ENCODE measurements at regions not wholly inside any gene's neighbourhood (a gene's known extent, or its start where the extent isn't known, plus 50 kb on each side); places are given as distances from the start of the nearest gene placed in this dataset.

DNA sequence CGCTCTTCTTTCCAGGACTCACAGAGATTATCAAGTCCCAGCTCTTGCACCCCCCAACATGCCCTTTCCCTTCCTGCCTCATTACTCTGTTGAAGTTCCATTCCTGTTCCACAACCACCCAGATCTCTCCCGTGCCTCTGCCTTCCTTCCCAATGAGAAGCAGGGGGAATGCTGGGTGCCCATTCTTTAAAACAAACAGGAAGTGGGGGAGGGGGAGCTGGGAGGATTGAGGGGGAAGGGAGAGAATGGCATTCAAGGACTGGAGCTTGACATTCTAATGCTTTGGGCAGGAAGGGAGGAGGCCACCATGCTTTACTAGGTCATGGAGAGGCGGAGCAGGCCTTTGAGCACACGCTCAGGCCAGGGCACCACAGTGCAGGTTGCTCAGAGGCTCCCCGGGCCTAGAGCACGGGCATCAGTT is 150.3 kb upstream of the IRF2BP2 start:
- DNase-seq (ENCODE audit: low read depth in 3 of 3), result no peak

DNA sequence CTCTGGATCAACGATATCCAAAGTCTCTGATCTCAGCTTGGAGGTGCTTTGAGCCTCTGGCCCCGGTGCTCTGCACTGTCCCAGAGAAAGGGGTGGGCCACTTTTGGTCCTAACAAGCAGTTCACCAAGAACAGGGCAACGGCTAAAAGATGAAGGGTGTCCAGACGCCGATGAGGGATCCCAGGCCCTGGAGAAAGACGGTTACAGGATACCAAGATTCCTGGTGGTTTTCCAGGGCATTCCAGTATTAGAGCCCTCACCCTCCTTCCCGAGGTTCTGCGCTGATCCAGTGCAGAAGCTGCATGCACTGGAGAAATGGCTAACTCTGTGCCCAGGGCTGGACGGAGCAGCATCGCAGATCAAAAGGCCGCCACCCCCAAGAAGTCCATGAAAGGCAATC is 149.9 kb upstream of the IRF2BP2 start:
- no peak for DNase-seq (ENCODE audit: low read depth in 3 of 3)

DNA sequence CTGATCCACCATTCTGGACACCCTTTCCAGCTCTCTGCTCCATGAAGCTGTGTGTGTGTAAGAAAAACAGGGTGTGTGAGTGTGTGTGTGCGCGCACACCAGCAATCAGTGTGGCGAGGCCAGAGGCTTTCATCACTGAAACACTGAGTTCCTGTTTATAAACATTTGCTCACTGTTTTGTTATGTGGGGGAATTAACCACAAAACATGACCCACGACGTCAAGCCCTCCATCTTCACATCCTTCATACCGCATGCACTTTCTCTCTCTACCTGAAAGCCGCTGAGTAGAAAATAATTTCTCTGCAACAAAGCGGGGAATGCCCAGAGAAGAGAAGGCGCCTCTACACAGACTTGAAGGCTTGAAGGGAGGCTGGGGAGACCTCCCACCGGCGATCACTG is 148.9 kb upstream of the IRF2BP2 start:
- DNase-seq (ENCODE audit: low read depth in 3 of 3), result no peak

DNA sequence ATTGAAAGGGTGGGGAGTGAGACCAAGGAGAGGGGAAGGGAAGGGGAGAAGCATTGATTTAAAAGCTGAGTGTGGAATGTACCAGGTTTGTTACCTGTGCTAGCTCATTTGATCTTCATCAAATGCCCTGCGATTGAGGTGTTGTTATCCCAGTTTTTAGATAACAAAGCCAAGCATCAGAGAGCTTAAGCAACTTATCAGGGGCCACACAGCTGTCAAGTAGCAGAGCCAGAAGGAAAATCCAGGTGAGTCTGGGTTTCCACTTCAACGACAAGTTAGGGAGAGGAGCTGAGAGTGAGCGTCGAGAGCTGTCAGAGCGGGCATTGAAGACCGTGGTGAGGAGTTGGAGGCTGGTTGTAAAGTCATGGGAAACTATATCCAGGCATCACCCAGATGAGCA is 146.9 kb upstream of the IRF2BP2 start:
- DNase-seq (ENCODE audit: low read depth in 3 of 3), result no peak

DNA sequence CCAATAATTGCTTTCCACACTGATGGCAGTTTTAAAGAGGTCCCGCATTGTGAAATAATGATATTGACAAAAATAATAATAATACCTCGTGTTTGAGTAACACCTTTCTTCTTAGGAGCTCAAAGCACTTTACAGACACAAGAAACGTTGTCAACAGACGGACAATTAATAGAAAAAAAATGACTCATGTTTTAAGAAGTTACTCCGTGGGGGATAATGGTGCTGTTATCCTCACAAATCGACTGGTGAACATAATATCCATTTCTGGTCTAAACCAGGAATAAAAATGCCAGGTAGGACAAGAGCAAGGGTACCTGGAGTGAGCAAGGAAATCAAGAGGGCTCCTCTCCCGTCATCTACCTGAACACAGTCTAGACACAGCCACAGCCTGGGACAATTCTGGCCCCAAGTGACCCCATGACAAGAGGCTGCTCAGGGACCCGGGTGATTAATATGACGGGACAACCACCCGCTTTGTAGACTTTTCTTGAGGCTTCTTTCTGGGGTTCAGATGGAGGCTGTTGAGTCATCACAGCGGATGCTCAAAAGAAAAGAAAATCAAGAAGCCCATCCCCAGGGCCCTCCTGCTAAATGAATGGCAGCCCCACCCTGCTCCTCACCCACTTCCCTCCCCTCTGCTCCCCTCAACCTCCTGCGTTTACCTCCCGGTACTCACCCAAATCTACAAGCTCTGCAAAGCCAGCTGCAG is 146.2 kb upstream of the IRF2BP2 start:
- DNase-seq (ENCODE audit: low read depth in 3 of 3), result no peak

DNA sequence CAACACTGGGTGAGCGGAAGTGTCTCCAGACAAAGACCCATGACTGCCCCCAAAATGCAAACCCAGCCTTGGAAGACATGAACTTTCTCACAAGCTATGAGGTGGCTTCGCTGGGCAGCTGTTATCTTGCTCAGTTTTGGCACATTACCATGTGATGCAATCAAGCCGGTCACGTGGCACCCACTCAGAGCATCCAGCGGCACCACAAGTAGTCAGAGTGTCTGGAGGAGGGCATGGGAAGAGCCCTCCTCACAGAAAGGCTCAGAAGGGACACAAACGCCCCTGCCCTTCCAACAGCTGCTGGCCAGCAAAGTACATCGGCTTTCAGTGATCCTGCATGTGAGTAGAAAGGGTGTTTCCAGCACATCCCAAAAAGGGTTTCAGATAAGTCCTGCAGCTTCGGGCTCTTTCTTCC is 145.5 kb upstream of the IRF2BP2 start:
- no peak for DNase-seq (ENCODE audit: low read depth in 3 of 3)

DNA sequence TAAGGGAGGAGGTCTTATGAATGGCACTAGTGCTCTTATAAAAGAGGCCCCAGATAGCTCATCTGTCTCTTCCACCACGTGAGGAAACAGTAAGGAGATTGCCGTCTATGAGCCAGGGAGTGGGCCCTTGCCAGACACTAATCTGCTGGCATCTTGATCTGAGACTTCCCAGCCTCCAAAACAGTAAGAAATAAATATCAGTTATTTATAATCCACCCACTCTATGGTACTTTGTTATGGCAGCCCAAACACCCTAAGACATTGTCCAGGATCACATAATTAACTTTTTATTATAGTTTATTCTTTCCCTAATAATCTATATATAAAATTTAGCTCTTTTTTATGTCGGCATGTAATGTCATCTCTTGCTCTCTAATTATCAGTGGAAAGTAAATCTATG is 144.0 kb upstream of the IRF2BP2 start:
- DNase-seq (ENCODE audit: low read depth in 3 of 3), result no peak

DNA sequence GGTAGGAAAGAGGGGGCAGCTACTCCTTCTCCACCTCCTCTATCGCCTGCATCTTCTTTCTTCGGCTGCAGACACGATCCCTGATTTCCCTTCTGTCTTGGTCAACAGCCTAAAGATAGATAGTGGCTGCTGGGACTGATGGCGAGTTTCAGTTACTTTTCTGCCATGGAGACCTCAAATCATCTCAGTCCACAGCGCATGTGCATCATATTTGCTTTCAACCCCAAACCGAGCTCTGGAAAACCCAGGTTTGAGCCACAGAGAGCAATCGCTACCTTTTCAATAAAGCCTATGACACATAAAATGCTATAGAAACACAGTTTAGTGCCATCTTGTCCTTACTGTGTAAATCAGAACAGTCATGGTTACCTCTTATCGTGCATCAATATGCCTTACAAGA is 142.9 kb upstream of the IRF2BP2 start:
- DNase-seq (ENCODE audit: low read depth in 3 of 3), result no peak

DNA sequence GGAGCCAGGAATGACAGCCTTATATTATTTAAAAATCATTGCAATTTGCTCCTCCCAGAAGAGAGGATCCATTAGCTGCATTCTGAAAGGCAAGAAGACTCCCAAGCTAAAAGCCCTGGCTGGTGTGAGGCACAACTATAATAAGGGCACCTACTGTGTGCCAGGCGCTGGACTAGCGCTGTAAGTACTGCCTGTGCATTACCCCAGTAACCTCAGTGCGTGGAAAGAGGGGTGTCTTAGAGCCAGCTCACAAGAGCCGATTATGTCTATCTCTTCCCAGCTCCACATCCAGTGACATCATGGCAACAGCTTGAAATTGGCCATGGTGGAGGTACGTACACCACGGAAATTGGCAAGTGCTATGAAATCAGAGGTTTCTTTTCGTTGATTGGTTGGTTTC is 141.7 kb upstream of the IRF2BP2 start:
- DNase-seq (ENCODE audit: low read depth in 3 of 3), result no peak

DNA sequence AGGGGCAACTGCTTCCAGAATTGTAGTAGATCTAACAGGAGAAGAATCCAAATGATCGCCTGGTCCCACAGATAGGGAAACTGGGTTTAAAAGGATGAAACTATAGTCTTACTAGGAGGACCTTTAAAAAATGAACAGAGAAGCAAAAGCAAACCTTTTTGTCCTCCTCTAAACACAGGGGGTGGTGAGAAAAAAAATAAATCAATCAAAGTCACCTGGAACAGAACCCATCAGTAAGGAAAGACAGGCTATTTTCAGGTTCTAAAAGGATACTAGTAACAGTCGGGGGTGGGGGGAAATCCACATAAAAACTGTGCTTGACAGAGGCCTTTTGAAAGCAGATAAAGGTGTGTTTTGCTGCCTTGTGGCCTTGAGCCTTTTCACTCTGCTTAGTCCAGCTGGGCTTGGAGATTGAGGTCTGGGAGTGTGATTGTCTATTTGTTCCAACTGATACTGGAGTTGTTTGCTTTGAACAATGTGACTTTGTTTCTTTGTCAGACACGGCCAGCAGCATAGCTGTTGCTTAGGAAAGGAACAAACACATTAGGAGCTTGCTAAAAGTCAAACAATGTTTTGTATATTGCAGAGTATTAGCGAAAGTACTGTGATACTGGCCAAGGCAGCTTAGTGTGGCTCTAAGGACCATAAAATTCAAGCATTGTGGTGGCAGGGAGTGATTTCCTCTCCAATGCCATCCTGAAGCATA is 141.1 kb upstream of the IRF2BP2 start:
- no peak for DNase-seq (ENCODE audit: low read depth in 3 of 3)

DNA sequence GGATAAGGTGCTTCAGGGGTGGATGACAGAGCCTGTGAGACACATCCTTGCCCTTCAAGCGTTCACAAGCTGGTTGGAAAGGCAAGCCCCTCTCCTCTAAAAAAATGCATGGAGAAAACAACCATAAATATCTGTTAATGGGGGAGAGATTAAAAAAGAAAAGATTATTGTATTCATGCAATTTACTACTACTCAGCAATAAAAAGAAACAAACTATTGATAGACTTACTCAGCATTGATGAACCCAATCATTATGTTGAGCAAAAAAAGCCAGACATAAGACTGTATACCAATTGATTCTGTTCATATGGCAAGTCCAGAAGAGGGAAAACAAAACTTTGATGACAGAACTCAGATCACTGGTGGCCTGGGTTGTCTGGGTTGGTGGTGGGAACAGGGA is 138.7 kb upstream of the IRF2BP2 start:
- no peak for DNase-seq (ENCODE audit: low read depth in 3 of 3)

DNA sequence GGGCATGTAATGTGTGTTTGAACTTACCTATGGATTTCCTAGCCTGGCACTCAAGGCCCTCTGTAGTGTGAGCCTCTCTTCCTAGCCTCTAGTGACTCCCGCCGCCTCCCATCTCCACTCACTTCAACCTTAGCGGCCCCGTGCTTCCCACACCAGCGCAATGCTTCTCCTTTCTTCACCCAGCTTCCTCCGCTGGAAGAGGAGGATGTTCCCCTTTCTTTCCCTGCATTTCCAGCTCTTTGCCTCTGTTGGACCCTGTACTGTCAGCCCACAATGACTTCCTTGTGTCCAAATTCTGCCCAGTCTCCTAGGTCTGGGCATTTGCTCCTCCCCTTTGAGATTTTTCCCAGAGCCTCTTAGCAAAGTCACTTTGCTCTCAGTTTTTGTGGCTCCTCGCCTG is 138.1 kb upstream of the IRF2BP2 start:
- DNase-seq (ENCODE audit: low read depth in 3 of 3), result no peak

DNA sequence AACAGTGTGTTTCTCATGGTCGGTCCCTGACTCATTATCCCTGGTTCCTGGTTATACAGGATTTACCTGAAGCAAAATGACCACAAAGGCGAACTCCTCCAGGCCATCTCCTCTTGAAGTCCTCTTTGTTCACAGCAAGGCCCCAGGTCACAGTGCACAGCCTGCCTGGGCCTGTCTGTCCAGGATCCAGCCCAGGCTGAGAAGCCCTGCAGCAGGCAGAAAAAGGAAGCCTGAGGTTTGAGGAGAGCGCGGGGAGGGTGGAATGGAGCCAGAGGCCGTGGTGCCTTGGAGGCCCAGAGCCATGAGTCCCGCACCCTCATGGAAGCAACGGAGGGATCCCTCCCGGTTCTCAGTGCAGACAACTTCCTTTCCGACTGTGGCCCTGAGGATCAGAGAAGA is 136.8 kb upstream of the IRF2BP2 start:
- no peak for DNase-seq (ENCODE audit: low read depth in 3 of 3)

DNA sequence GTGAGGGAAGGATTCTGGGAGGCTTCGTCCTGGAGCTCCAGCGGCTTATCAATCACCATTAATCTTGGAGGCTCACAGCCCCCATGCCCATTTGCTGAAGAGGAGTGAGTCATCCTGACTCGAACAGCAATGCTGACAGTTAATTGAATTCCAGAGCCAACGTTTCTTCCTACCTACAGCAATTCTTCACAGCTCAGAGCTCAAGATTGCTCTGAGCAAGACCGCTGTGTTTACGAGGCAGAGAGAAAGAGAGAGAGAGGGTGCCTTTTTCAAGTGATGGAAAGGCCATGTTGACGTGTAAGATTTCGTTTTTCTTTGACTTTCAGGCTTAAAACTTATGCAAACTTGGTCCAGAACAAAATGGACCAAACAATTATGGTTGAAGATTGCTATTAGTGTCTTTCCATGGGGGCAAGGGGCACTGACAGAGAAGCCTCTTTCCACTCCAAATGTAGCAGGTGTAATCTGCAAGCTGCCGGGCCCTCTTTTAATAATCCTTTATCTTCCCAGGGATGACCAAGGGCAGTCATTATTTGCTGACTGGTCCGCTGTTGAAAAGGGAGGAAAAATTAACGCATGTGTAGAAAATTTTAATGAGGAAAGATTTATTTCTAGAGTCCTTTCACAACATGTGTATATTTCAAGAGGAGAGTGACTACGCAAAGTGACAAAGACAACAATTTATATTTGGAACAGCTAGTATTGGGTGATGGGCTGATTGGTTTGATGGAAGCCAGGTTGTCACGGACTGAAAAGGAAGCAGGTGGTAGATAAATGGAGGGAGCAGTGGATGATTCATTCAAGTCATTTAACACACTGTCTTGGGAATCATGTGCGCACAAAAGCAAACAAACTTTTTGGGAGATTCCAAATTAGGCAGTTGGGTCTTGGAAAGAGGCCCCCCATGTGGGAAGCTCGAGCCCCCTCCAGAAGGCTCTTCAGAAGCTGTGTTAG is 136.1 kb upstream of the IRF2BP2 start:
- no peak for DNase-seq (ENCODE audit: low read depth in 3 of 3)

DNA sequence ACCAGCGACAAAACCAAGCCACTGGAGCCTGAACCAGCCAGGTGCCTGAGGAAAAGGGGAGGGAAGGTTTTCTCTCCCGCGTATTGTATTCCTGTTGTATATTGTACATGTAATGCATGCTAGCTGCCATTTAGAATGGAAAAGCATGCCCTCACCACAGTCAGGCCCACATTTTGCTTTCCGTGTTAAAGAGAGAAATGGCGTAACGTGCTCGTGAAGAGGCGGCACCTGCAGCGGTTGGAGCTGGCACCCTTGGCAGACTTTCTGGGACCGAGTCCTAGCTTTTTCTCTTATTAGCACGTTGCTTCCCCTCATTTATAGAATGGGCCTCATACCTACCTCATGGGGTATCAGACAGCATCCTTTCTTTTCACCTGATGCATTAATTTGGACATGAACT is 135.3 kb upstream of the IRF2BP2 start:
- no peak for DNase-seq (ENCODE audit: low read depth in 3 of 3)

DNA sequence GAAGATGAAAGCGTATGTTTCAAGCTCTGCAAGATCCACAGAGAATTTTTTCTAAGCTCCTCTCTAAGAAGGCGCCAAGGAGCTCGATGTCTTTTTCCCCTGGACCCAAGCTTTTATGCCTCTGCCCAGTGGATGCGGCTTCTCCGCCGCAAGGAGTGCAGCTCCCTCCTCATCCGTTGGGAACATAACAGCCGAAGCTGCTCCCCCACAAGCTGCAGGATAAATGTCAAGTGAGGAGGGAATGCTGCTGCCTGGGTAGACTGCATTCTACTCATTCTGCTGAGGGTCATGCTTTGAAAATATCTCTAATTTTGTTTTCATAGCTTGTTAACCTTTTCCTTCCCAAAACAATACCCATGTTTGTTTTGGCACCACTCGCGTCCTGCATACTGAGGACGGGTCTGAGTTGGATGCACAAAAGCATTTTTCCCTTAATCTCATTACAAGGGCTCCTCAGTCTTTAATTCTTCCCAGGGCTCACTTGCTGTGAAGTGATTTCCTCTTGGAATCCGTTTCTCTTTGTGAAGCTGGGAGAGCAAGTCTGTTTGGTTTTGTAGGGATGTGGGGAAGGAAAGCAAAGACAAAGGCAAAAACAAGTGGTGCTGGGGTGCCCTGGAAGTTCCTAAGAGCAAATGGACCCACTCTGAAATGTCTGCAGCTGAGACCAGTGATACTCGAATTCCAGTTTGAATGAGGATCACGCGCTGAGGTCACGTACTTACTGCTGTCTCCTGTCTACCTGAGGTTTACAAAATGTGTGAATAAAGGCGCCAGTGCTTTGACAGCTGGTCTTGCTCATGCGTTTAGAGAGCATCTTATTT is 134.0 kb upstream of the IRF2BP2 start:
- no peak for DNase-seq (ENCODE audit: low read depth in 3 of 3)

DNA sequence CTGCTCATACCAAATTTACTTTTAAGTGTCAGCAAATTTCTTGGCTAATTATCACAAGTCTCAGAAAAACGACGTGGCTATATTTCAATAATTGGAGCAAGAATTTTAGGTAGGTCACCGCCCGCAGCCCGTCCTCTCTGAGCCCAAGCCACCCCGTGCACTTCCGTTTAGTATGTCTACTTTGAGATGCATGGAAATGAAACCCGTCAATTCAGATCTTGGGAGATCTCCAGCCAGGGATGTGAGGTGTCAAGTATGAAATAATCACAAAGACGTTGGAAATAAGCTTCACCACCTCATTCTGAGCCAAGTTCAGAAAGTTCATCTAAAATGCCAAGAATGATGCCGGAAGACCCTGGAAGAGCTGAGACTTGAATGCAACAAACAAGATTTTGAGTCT is 132.6 kb upstream of the IRF2BP2 start:
- no peak for DNase-seq (ENCODE audit: low read depth in 3 of 3)

DNA sequence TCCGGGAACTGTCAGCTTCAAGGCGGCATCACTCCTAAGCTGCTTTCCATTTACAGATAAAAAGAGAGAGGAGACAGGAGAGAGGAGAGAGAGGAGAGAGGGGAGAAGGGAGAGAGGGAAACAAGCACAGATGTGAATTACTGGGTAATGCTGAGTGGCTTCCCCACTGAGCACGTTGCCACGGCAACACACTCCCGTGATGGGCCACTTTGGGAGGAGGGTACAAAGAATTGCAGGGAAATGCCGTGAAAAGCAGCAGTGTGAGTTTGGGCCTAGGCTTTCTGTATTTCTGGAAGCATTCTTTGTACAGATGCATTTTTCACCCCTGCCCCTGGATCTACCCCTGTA is 128.0 kb upstream of the IRF2BP2 start:
- no peak for DNase-seq (ENCODE audit: low read depth in 3 of 3)

DNA sequence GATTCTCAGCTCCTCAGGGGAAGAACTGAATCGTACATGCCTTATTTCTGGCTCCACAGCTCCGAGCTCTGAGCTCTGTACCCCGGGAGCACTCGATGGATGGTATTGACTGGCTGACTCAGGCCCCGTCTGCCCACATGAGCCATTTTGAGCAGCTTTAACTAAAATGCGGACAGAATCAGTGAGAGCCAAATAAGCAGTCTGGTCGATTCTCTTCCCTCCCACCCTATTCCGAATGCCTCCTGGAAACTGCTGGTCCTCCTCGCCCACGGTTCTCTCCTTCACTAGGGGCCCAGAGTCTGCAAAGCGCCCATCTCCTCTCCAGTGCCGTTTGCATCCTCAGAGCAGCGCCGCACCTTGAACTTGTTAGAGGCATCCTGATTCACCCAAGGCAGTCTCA is 125.9 kb upstream of the IRF2BP2 start:
- no peak for DNase-seq (ENCODE audit: low read depth in 3 of 3)

DNA sequence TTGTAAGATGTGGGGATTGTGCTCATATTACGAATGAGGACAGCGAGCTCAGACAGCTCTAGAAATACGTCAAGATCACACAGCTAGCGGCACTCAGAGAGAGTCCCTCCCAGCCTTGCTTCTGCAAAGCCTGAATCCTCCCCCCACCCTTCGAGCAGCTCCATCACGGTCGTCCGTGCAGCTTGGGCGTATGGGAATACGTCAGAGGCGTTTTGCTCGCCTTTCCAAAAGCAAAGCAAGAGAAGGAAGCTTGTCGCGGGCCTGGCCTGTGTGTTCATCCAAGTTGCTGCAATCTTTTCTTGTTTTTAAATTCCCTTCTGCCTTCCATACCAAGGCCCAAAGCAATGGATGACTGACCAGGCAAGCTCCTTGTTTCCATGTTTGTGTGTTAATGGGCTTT is 125.5 kb upstream of the IRF2BP2 start:
- no peak for DNase-seq (ENCODE audit: low read depth in 3 of 3)

DNA sequence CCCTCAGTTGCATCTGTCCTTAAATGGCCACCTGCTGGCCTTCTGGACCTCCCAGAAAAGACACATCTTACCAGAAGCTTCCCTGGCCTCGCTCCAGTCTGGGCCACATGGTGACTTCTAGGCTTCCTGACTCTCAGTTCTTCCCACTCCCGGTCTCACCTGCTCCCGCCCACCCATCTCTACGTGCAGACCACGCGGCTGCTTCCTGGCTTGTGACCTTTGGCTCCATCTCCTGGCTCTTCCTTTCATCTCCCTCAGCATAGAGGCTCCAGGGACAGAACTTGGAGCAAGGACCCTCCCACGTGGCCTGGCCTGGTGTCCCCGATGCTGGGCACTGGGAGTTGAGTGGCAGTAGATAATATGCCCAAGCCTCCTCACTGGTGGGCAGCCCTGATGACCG is 124.9 kb upstream of the IRF2BP2 start:
- DNase-seq (ENCODE audit: low read depth in 3 of 3), result no peak

DNA sequence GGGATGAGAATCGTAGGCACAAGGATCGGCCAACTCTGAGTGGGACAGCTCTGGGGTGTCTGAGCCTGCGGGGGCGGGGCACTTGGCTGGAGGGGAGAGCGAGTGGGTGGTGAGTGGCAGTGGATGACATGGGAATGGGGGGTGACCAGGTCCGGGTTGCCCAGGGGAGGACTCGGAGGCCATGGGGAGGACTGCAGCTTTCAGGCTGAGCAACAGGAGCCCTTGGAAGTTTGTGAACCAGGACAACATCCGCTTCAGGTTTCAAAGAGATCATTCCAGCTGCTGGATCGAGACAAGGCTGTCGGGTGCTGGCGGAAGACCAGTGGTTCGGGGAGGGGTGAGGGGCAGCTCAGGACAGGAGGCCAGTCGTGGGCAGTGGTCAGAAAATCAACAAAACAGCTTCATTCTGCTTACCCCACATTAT is 124.4 kb upstream of the IRF2BP2 start:
- no peak for DNase-seq (ENCODE audit: low read depth in 3 of 3)

Data from stimulated activated CD4-positive, alpha-beta T cell treated with anti-CD3 and anti-CD28 coated beads, TNF-alpha, amount 100 ng/mL, for 48 hours (primary cell).